ENCODE measurements at regions not wholly inside any gene's neighbourhood (a gene's known extent, or its start where the extent isn't known, plus 50 kb on each side); places are given as distances from the start of the nearest gene placed in this dataset.

- DNase-seq (ENCODE audit: low spot score): no peak
- TF ChIP-seq CTCF (IDR thresholded peaks at IDR 0.05; ENCODE audit: extremely low read depth, insufficient read depth, missing control alignments): no peak
- in situ Hi-C loops (cut with MboI; ENCODE audit: low pct_unique_long_range_greater_than_20kb, low sequenced_read_pairs, unreplicated experiment): no loop called here
Observed at GRCh38 chr10:1814556-1814955, 77.2 kb upstream of the ADARB2 start.

- no peak for TF ChIP-seq CTCF (IDR thresholded peaks at IDR 0.05; ENCODE audit: extremely low read depth, insufficient read depth, missing control alignments)
- no peak for DNase-seq (ENCODE audit: low spot score)
- in situ Hi-C loops (cut with MboI; ENCODE audit: low pct_unique_long_range_greater_than_20kb, low sequenced_read_pairs, unreplicated experiment): no loop called here
Observed at GRCh38 chr10:1809139-1809741, 71.9 kb upstream of the ADARB2 start.

GRCh38 chr10:1807924-1808323 lies 70.6 kb upstream of the ADARB2 start:
- in situ Hi-C loops (cut with MboI; ENCODE audit: low pct_unique_long_range_greater_than_20kb, low sequenced_read_pairs, unreplicated experiment): no loop called here
- no peak for DNase-seq (ENCODE audit: low spot score)

GRCh38 chr10:1807196-1807595 lies 69.9 kb upstream of the ADARB2 start:
- TF ChIP-seq CTCF (IDR thresholded peaks at IDR 0.05; ENCODE audit: extremely low read depth, insufficient read depth, missing control alignments): no peak

More at GRCh38 chr10:1807924-1808323, 70.6 kb upstream of the ADARB2 start:
- no peak for TF ChIP-seq CTCF (IDR thresholded peaks at IDR 0.05; ENCODE audit: extremely low read depth, insufficient read depth, missing control alignments)

GRCh38 chr10:1802413-1802812 lies 65.1 kb upstream of the ADARB2 start:
- in situ Hi-C loops (cut with MboI; ENCODE audit: low pct_unique_long_range_greater_than_20kb, low sequenced_read_pairs, unreplicated experiment): no loop called here
- no peak for TF ChIP-seq CTCF (IDR thresholded peaks at IDR 0.05; ENCODE audit: extremely low read depth, insufficient read depth, missing control alignments)
- no peak for DNase-seq (ENCODE audit: low spot score)

More at GRCh38 chr10:1807196-1807595, 69.9 kb upstream of the ADARB2 start:
- no peak for DNase-seq (ENCODE audit: low spot score)
- in situ Hi-C loops (cut with MboI; ENCODE audit: low pct_unique_long_range_greater_than_20kb, low sequenced_read_pairs, unreplicated experiment): no loop called here

- TF ChIP-seq CTCF (IDR thresholded peaks at IDR 0.05; ENCODE audit: extremely low read depth, insufficient read depth, missing control alignments): no peak
- DNase-seq (ENCODE audit: low spot score): no peak
- in situ Hi-C loops (cut with MboI; ENCODE audit: low pct_unique_long_range_greater_than_20kb, low sequenced_read_pairs, unreplicated experiment): no loop called here
Observed at GRCh38 chr10:1788401-1788800, 51.1 kb upstream of the ADARB2 start.

Measured in GM13977 (cell line).